ENCODE measurements at regions not wholly inside any gene's neighbourhood (a gene's known extent, or its start where the extent isn't known, plus 50 kb on each side); places are given as distances from the start of the nearest gene placed in this dataset.

- TF ChIP-seq E2F4 (CRISPR knock-in tag; IDR thresholded peaks at IDR 0.05; ENCODE audit: borderline replicate concordance, low read depth) (no peak), ZBTB21 (CRISPR knock-in tag; IDR thresholded peaks at IDR 0.05; ENCODE audit: borderline replicate concordance) (no peak), ATF3 (CRISPR knock-in tag; conservative IDR thresholded peaks at IDR 0.05) (no peak), JUN (CRISPR knock-in tag; IDR thresholded peaks at IDR 0.05) (no peak), CTCF (IDR thresholded peaks at IDR 0.05) (no peak), SMAD3 (CRISPR knock-in tag; IDR thresholded peaks at IDR 0.05; ENCODE audit: borderline replicate concordance) (no peak)
These were observed 106.5 kb downstream of the DACT2 start for GRCh38 chr6:168213121-168213524.
